ENCODE measurements at regions not wholly inside any gene's neighbourhood (a gene's known extent, or its start where the extent isn't known, plus 50 kb on each side); places are given as distances from the start of the nearest gene placed in this dataset.

DNA sequence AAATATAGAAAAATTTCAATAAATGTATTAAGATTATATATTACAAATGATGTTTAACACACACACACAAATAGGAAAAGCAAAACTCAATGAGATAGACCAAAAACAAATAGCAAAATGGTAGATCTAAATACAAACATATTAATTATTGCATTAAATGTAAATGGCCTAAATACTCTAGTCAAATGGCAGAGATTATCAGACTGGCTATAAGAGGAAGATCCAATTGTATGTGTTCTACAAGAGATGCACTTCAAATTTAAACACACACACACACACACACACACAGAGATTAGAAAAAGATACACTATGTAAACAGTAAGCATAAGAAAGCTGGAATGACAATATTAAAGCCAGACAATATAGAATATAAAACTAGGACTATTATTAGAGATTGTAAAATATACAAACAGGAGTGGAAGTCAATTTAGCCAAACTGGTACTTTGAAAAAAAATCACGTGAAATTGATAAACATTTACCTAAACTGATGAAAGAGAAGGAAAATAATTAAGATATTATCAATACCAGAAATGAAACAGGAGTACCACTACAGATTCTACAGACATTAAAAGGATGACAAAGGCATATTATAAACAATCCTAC lies 150.5 kb downstream of the TBXT start:
- TF ChIP-seq, protein P1, sequence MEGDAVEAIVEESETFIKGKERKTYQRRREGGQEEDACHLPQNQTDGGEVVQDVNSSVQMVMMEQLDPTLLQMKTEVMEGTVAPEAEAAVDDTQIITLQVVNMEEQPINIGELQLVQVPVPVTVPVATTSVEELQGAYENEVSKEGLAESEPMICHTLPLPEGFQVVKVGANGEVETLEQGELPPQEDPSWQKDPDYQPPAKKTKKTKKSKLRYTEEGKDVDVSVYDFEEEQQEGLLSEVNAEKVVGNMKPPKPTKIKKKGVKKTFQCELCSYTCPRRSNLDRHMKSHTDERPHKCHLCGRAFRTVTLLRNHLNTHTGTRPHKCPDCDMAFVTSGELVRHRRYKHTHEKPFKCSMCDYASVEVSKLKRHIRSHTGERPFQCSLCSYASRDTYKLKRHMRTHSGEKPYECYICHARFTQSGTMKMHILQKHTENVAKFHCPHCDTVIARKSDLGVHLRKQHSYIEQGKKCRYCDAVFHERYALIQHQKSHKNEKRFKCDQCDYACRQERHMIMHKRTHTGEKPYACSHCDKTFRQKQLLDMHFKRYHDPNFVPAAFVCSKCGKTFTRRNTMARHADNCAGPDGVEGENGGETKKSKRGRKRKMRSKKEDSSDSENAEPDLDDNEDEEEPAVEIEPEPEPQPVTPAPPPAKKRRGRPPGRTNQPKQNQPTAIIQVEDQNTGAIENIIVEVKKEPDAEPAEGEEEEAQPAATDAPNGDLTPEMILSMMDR (IDR thresholded peaks at IDR 0.05; ENCODE audit: poor library complexity) = no peak
- no peak for TF ChIP-seq EZH2 (IDR thresholded peaks at IDR 0.05; ENCODE audit: borderline replicate concordance)
- TF ChIP-seq EZH2phosphoT487 (IDR thresholded peaks at IDR 0.05; ENCODE audit: low read depth, severe bottlenecking, unreplicated experiment) = no peak

Data from hepatocyte (in vitro differentiated cells).